Neutrophil (primary cell): ENCODE measurements at regions not wholly inside any gene's neighbourhood (a gene's known extent, or its start where the extent isn't known, plus 50 kb on each side); places are given as distances from the start of the nearest gene placed in this dataset.

Experiments
- H3K27ac ChIP-seq: fragments of 200-600 bp; sonication (generic); 2 replicates; pipeline ENCODE4 v1.5.1; 2016; ENCODE audit warnings: mild to moderate bottlenecking, moderate library complexity
- H3K27me3 ChIP-seq: fragments of 200-600 bp; sonication (generic); 2 replicates; pipeline ENCODE4 v1.6.0; 2016; ENCODE audit warnings: mild to moderate bottlenecking
- H3K36me3 ChIP-seq: fragments of 200-600 bp; sonication (generic); 2 replicates; pipeline ENCODE4 v1.5.1; 2017
- H3K4me1 ChIP-seq, 2 experiments: fragments of 200-600 bp in 1 of 2; sonication (generic) in 1 of 2; 1 replicate in 1 of 2; 2 replicates in 1 of 2; pipeline versions ENCODE4 v1.5.1 to v1.6.1; 2013 to 2016; ENCODE audit warnings: low read depth in 1 of 2, low read length in 1 of 2, mild to moderate bottlenecking in 1 of 2, moderate library complexity in 1 of 2; ENCODE audit not compliant: control insufficient read depth in 1 of 2, insufficient read depth in 1 of 2
- H3K4me3 ChIP-seq, 2 experiments: fragments of 200-600 bp in 1 of 2; sonication (generic) in 1 of 2; 1 replicate in 1 of 2; 2 replicates in 1 of 2; pipeline ENCODE4 v1.5.1; 2013 to 2016; ENCODE audit warnings: low read depth in 1 of 2, low read length in 1 of 2, mild to moderate bottlenecking in 1 of 2, moderate library complexity in 1 of 2
- H3K9me3 ChIP-seq: fragments of 200-600 bp; sonication (generic); 2 replicates; pipeline ENCODE4 v1.5.1; 2016
- TF ChIP-seq, protein P1 (sequence below): fragments of 200-600 bp; sonication (generic); IDR thresholded peaks from 2 replicates; pipeline ENCODE4 v1.5.1; 2016; ENCODE audit warnings: antibody characterized with exemption

DNA sequence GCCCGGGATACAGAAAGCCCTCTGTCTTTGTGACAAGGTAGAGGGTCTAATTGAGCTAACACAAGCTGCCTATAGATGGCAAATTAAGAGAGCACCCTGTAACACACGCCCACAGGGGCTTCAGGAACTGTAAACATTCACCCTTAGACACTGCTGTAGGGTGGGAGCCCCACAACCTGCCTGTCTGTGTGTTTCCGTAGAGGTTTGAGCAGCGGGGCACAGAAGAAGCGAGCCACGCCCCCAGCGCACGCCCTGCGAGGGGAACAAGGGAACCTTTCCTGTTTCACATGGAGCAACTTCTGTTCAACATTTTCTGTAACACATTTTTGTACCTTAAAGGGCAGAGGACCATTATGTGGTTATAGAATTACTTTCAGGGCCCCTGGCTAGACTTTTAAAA is 231.7 kb upstream of the EXOC2 start:
- Histone ChIP-seq H3K36me3 (no peaks in the 10 kb centered on the region), H3K27ac (no peak overlapping the region), H3K9me3 (peaks cover 6% of the 10 kb centered on the region), H3K4me3 (no peak overlapping the region), H3K4me1 (no peaks in the 10 kb centered on the region), H3K27me3 (no peaks in the 10 kb centered on the region)
- TF ChIP-seq, protein P1, sequence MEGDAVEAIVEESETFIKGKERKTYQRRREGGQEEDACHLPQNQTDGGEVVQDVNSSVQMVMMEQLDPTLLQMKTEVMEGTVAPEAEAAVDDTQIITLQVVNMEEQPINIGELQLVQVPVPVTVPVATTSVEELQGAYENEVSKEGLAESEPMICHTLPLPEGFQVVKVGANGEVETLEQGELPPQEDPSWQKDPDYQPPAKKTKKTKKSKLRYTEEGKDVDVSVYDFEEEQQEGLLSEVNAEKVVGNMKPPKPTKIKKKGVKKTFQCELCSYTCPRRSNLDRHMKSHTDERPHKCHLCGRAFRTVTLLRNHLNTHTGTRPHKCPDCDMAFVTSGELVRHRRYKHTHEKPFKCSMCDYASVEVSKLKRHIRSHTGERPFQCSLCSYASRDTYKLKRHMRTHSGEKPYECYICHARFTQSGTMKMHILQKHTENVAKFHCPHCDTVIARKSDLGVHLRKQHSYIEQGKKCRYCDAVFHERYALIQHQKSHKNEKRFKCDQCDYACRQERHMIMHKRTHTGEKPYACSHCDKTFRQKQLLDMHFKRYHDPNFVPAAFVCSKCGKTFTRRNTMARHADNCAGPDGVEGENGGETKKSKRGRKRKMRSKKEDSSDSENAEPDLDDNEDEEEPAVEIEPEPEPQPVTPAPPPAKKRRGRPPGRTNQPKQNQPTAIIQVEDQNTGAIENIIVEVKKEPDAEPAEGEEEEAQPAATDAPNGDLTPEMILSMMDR = no peak

DNA sequence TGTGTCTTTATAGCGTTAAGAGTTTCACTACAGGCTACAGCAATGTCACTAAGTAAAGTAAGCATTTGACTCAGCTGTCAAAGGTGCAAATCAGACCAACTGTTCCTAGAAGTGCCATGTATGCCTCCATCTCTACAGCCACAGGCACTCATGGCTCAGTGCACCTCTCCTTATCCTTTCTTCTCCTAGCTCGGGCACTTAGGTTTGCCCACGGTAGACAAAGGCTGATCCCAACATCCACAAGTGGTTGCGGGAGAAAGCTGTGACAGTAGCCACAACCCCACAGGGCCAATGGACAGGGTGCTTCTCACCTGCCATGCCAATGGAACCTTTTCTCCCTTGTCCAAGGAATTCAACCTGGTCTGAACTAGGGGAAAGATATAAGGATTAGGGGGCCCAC is 228.5 kb upstream of the EXOC2 start:
- Histone ChIP-seq H3K27ac (no peak overlapping the region), H3K27me3 (no peaks in the 10 kb centered on the region), H3K36me3 (no peaks in the 10 kb centered on the region), H3K4me3 (no peak overlapping the region), H3K4me1 (no peaks in the 10 kb centered on the region), H3K9me3 (peaks cover 6% of the 10 kb centered on the region)
- TF ChIP-seq, protein P1 = no peak

- no peaks in the 10 kb centered on the region for H3K4me1 ChIP-seq
- H3K36me3 ChIP-seq = no peaks in the 10 kb centered on the region
- H3K27ac ChIP-seq = no peak overlapping the region
- H3K27me3 ChIP-seq = no peaks in the 10 kb centered on the region
- TF ChIP-seq, protein P1 = no peak
- H3K9me3 ChIP-seq = peaks cover 6% of the 10 kb centered on the region
- no peak overlapping the region for H3K4me3 ChIP-seq
These were observed 227.6 kb upstream of the EXOC2 start for GRCh38 chr6:920512-920911.

GRCh38 chr6:919500-919899 is 226.6 kb upstream of the EXOC2 start:
- Histone ChIP-seq H3K9me3 (peaks cover 6% of the 10 kb centered on the region), H3K4me1 (no peaks in the 10 kb centered on the region), H3K4me3 (no peak overlapping the region), H3K36me3 (no peaks in the 10 kb centered on the region), H3K27ac (no peak overlapping the region), H3K27me3 (no peaks in the 10 kb centered on the region)
- TF ChIP-seq, protein P1 = no peak

- Histone ChIP-seq H3K36me3 (no peaks in the 10 kb centered on the region), H3K4me1 (no peaks in the 10 kb centered on the region), H3K27me3 (peaks cover 12% of the 10 kb centered on the region), H3K27ac (no peak overlapping the region), H3K9me3 (peaks cover 6% of the 10 kb centered on the region), H3K4me3 (no peak overlapping the region)
- TF ChIP-seq, protein P1 = no peak
These were observed 225.0 kb upstream of the EXOC2 start for GRCh38 chr6:917939-918338.

GRCh38 chr6:917296-917695 is 224.4 kb upstream of the EXOC2 start:
- TF ChIP-seq, protein P1 = no peak
- peaks cover 6% of the 10 kb centered on the region for H3K9me3 ChIP-seq
- no peaks in the 10 kb centered on the region for H3K36me3 ChIP-seq
- H3K4me3 ChIP-seq = no peak overlapping the region
- H3K27me3 ChIP-seq = peaks cover 18% of the 10 kb centered on the region
- no peak overlapping the region for H3K27ac ChIP-seq
- H3K4me1 ChIP-seq = no peaks in the 10 kb centered on the region
